T-helper 22 cell (primary cell): ENCODE measurements at regions not wholly inside any gene's neighbourhood (a gene's known extent, or its start where the extent isn't known, plus 50 kb on each side); places are given as distances from the start of the nearest gene placed in this dataset.
"Not testable (repeated sequence)": the region's sequence is repeated elsewhere in the genome, so short reads cannot be mapped to it uniquely, and the experiment has no call there.

Source experiments
- DNase-seq: peaks from one replicate; pipeline ENCODE4 v3.0.0-alpha.2; 2020; ENCODE audit warnings: low read depth

- DNase-seq: no peak
Observed at GRCh38 chrX:140447150-140447549, 57.7 kb downstream of the SOX3 start.

- no peak for DNase-seq
Observed at GRCh38 chrX:140440876-140441275, 64.0 kb downstream of the SOX3 start.

GRCh38 chrX:140439476-140439875 is 65.4 kb downstream of the SOX3 start:
- DNase-seq: no peak

GRCh38 chrX:140434347-140434746 is 70.5 kb downstream of the SOX3 start:
- no peak for DNase-seq

GRCh38 chrX:140433582-140433981 is 71.3 kb downstream of the SOX3 start:
- no peak for DNase-seq

- no peak for DNase-seq
Observed at GRCh38 chrX:140432346-140433175, 72.3 kb downstream of the SOX3 start.

- no peak for DNase-seq
Observed at GRCh38 chrX:140431521-140431920, 73.3 kb downstream of the SOX3 start.

- no peak for DNase-seq
Observed at GRCh38 chrX:140425712-140426395, 79.0 kb downstream of the SOX3 start.

- no peak for DNase-seq
Observed at GRCh38 chrX:140422501-140422900, 82.4 kb downstream of the SOX3 start.

GRCh38 chrX:140402131-140402530 is 102.7 kb downstream of the SOX3 start:
- not testable (repeated sequence) for DNase-seq

- not testable (repeated sequence) for DNase-seq
Observed at GRCh38 chrX:140396326-140396725, 108.5 kb downstream of the SOX3 start.

- no peak for DNase-seq
Observed at GRCh38 chrX:140393507-140393906, 111.4 kb downstream of the SOX3 start.

- no peak for DNase-seq
Observed at GRCh38 chrX:140391313-140391712, 113.6 kb downstream of the SOX3 start.

- no peak for DNase-seq
Observed at GRCh38 chrX:140389331-140389730, 115.5 kb downstream of the SOX3 start.

- DNase-seq: no peak
Observed at GRCh38 chrX:140362861-140363260, 142.0 kb downstream of the SOX3 start.

- DNase-seq: no peak
Observed at GRCh38 chrX:140360924-140361323, 143.9 kb downstream of the SOX3 start.

GRCh38 chrX:140360284-140360683 is 144.6 kb downstream of the SOX3 start:
- no peak for DNase-seq

GRCh38 chrX:140355922-140356321 is 148.9 kb downstream of the SOX3 start:
- DNase-seq: no peak

- DNase-seq: no peak
Observed at GRCh38 chrX:140355429-140355828, 149.4 kb downstream of the SOX3 start.

- DNase-seq: no peak
Observed at GRCh38 chrX:140354431-140355120, 150.3 kb downstream of the SOX3 start.

GRCh38 chrX:140346729-140347128 is 158.1 kb downstream of the SOX3 start:
- DNase-seq: no peak

- DNase-seq: no peak
Observed at GRCh38 chrX:140343226-140343868, 161.5 kb downstream of the SOX3 start.
